ENCODE measurements at regions not wholly inside any gene's neighbourhood (a gene's known extent, or its start where the extent isn't known, plus 50 kb on each side); places are given as distances from the start of the nearest gene placed in this dataset.

DNA sequence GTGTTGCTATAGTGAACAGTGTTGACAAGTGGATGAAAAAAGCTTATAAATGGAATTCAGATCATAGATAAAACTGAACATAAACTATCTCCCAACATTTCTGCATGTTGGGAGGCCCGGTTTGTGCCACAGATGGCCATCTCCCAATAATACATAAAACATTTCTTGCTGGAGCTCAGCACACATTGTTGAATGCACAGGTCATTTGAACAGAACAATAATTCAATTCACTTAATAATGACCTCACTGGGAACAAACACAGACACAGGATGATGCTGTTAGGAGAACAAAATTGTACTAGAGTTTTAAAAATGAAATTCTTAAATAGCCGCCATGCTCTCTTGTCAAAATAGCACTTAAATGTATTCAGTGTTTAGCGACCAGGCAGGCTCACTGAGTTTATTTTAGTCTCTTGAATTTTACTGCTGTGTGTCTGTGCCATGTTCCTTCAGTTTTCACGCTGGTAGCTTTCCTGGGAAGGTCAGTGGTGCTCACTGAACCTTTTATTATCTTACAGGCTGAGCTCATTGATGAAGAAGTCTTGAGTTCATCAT, 85.0 kb upstream of the SSBP2 start:
- TF ChIP-seq POLR2A (IDR thresholded peaks at IDR 0.05; ENCODE audit: low read length) (no peak), GATA1 (IDR thresholded peaks at IDR 0.05; ENCODE audit: low read depth, low read length) (no peak)

Measured in erythroblast (primary cell).